ENCODE measurements at regions not wholly inside any gene's neighbourhood (a gene's known extent, or its start where the extent isn't known, plus 50 kb on each side); places are given as distances from the start of the nearest gene placed in this dataset.

GRCh38 chr14:81591266-81591665 is 57.6 kb upstream of the SEL1L start:
- TF ChIP-seq CTCF (IDR thresholded peaks at IDR 0.05) (no peak), POLR2A (IDR thresholded peaks at IDR 0.05) (no peak)
